Stimulated activated CD4-positive, alpha-beta T cell treated with anti-CD3 and anti-CD28 coated beads, Interleukin-15, amount 100 ng/mL, for 24 hours (primary cell): ENCODE measurements at regions not wholly inside any gene's neighbourhood (a gene's known extent, or its start where the extent isn't known, plus 50 kb on each side); places are given as distances from the start of the nearest gene placed in this dataset.

Experiments used
- DNase-seq: peaks from one replicate; pipeline ENCODE4 v3.0.0-alpha.2; 2020

DNA sequence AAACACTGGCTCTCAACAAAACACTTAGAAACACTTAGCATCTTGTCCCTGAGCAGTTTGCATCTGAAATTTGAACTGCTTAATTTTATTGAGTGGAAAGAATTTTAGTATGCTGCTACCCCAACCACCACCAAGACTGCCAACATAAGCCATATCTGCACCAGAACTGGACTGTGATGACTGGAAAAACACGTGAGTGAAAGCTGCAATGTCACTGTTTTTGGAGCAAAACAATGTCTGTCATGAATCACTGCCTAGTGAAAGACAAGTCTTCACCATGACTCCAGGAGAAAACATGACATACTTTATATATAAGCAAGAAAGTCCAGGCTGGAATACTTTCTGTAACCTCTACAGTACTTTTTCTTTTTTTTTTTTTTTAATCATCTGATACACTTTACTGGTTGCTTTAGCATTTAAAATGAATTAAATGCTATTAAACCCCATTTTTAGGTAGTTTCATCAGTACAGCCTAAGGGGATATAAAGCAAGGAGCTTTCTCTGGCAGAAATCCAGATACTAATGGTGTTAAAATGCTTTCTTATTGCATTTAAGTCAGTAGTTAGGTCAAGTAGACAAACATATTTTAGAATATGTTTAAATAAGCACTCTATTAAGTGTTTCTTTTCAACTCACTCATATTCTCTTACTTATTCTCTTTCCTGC lies 2129.4 kb upstream of the PIK3C3 start:
- DNase-seq, result no peak

GRCh38 chr18:39806525-39806924 lies 2148.5 kb upstream of the PIK3C3 start:
- no peak for DNase-seq

GRCh38 chr18:39805218-39805617 lies 2149.8 kb upstream of the PIK3C3 start:
- DNase-seq, result no peak

- no peak for DNase-seq
Measured at GRCh38 chr18:39802648-39803229, 2152.3 kb upstream of the PIK3C3 start.

DNA sequence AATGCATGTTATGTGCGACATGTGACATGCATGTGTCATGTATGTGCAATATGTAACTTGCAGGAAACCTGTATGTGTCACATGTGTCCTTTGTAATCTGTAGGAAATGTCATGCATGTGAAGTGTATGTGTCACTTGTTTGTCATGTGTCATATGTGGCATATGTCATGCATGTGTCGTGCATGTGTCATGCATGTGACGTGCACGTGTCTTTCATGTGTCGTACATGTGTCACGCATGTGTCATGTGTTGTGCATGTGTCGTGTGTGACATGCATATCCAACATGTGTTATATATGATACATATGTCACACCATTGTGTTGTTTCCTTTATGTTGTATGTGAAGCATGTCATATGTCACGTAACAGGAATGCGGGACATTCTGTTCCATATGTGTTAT lies 2153.2 kb upstream of the PIK3C3 start:
- DNase-seq, result no peak

DNA sequence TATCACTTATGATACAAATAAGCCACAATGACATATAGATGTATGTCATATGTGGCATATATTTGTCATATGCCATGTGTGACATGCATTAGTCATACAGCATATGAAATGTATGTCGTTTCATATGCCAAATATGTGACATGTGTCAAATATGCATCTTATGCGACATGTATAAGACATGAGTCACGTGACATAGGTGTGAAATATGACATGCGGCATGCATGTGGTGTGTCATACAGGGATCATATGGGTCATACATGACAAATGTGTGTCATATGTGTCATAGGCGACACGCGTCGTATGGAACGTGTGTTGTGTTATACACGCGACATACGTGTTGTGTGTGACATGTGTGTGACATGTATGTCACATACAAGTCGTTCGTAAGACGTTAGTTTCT lies 2154.0 kb upstream of the PIK3C3 start:
- no peak for DNase-seq

DNA sequence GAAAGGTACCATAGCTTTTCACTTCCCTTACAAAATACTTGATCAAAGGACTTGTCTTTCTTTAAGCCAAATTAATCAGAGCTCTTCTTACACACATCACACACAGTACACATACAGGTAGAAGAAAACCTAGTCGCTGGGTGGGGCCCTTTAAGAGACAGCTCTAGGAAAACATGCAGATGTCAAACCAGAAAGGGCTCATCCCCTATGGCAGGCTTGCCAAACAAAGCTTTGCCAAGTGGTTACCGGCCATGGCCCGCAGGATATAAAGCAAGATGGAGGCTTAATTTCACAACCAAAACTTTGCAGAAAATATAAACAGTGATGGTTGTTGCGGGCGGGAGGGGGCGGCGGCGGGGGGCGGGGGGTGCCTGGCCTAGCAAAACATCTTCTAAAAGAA lies 2156.0 kb upstream of the PIK3C3 start:
- DNase-seq, result no peak

- no peak for DNase-seq
Measured at GRCh38 chr18:39796393-39796792, 2158.6 kb upstream of the PIK3C3 start.

DNA sequence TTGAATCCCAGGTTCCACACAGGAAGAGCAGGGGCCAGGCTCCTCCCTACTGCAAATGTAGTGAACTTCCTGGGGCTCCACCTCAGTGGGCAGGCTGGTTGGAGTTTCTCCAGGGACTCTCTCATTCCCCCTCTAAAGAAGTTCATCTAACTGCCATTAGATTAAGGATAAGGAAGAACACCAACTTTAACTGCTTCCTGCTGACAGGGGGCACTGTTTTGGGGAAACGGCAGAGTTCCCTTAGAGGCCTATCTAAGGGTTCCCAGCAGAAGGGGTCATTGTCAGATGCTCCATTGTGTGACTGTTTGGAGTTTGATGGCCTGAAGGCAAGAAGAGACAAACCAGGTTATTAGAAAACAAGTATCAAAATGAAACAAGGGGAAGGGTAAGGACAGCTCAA lies 2159.7 kb upstream of the PIK3C3 start:
- no peak for DNase-seq

GRCh38 chr18:39793609-39794008 lies 2161.4 kb upstream of the PIK3C3 start:
- no peak for DNase-seq

- no peak for DNase-seq
Measured at GRCh38 chr18:39788383-39788782, 2166.7 kb upstream of the PIK3C3 start.

DNA sequence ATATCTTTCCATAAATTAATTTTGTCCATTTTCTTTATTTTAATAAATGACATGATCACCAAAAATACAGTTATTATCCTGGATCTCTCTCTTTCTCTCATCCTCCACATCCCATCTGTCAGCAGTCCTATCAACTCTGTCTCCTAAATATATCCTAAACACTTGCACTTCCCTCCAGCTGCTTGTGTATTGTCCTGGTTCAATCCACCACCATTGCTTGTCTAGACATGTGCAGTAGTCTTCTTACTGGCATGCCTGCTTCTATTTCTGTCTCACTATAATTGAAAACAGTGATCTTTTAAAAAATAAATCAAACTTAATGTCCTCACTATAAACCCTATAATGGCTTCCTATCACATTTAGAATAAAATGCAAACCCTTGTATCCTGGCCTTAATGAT lies 2168.6 kb upstream of the PIK3C3 start:
- no peak for DNase-seq

GRCh38 chr18:39784541-39784940 lies 2170.5 kb upstream of the PIK3C3 start:
- no peak for DNase-seq

GRCh38 chr18:39781565-39781964 lies 2173.5 kb upstream of the PIK3C3 start:
- no peak for DNase-seq

DNA sequence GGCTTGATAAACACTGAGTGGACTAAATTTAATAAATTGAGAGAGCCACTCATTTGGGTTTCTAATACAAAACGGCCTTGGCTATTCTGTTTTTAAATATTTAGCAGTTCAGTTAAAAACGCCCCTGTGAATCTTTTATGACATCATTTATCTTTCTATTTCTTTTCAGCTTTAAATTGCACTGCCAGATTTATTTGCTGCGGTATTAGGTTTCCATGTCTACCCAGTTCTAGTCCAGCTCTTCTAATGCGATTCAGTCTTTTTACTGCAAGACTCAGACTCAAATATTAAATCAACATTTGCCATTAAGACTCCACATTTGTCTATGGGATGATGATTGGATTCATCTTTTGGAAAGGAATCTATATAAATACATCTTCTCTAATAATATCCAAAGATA lies 2174.3 kb upstream of the PIK3C3 start:
- no peak for DNase-seq

DNA sequence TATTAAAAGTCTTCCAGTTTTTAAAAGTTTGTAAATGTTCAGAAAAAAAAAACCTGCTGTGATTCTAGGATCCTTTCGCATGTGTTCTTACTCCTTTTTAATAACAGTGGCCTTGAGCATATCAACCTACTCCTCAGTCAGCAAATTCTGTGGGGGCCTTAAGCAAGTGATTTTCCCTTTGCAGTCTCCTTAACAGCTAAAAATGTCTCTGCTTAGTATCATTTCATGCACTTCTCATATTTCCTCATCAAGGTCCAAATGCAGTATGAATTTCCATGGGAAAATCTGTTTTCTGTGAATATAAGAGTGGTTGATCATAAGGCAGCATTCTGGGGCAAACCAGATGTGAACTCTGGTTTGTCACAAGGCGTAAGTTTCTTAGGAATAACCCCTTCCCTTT lies 2175.1 kb upstream of the PIK3C3 start:
- no peak for DNase-seq

- no peak for DNase-seq
Measured at GRCh38 chr18:39776766-39777165, 2178.3 kb upstream of the PIK3C3 start.

DNA sequence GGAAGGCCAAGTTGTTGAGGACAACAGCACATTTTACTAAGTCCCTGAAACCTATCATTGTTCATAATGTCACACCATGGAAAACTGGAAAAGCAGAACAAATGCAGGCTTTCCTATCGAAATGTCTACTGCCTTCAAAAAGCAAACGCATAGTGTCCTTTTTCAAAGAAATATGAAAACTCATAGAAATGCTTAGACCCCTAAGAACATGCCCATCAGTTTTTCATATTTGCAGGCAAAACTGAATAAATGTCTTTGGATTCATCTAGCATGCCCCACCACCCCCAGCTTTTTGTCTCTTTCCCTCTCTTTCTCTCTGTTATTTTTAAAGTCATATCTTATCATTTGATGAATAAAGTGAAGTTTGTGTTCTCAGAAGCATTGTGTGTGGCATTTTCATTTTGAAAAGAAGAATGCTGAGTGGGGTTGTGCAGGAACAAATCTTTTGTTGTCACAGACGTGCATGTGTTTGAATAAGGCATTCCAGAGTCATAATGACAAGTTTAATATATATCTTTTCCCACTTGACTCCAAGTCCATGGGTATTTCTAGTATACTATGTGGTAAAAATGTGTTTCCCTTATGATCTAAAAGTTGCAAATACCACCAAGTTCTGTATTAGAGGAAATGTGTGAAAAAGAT lies 2180.0 kb upstream of the PIK3C3 start:
- DNase-seq, result no peak

GRCh38 chr18:39773646-39774045 lies 2181.4 kb upstream of the PIK3C3 start:
- no peak for DNase-seq

- no peak for DNase-seq
Measured at GRCh38 chr18:39772155-39772919, 2182.7 kb upstream of the PIK3C3 start.

DNA sequence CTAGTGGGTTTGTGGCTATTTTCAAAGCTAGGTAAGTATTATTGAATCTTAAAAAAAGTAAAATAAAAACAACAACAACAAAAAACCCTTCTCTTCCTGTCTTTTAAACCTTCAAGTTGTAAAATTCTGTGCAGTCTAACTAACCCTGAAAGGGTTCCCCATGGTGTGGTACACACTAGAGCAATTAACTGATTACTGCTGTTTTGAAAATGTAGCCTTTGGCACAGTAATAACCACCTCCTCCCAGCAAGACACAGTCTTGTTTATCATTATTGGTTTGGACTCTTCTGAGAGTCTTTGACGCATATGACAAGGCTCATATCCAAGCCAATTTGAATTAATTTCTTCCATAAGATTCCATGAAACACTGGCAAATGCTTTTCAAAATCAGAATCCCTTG lies 2184.6 kb upstream of the PIK3C3 start:
- DNase-seq, result no peak

DNA sequence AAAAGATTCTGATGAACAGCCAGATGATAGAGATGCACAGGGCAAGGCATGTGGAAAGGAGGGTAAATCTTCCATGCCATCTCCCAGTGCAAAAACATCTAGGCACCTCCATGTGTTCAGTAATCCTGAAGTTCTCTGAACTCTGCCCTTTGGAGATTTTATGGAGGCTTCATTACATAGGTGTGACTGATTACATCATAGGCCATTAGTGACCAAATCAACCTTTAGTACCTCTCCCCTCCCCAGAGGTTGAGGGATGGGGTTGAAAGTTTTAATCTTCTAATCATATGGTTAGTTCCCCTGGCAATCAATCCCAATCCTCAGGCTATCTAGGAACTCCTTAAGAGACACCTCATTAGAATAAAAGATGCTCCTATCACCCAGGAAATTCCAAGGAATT lies 2190.2 kb upstream of the PIK3C3 start:
- no peak for DNase-seq

DNA sequence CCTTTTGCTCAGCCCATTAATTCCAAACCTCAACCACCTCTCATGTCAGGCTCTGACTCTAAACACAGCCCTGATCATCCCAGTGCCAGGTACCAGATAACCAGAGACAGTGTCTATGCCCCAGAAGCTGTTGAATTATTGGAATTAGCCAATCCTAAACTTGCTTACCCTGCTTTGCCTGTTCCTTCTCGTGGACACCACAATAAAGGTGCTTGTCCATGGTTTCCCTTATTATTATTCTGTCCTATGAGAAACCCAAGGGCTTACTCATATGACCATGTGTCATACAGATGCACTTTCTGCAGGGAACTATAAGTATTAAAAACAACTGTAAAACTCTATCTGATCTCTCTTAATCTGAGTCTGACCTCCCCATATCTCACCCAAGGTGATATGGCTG lies 2193.8 kb upstream of the PIK3C3 start:
- DNase-seq, result no peak

GRCh38 chr18:39759926-39760325 lies 2194.3 kb upstream of the CELF4 start:
- DNase-seq, result no peak
